ENCODE measurements at regions not wholly inside any gene's neighbourhood (a gene's known extent, or its start where the extent isn't known, plus 50 kb on each side); places are given as distances from the start of the nearest gene placed in this dataset.

GRCh38 chr21:16310176-16310575, 580.4 kb downstream of the USP25 start:
- no peak overlapping the region for H3K4me3 ChIP-seq
- no peak for ATAC-seq
- no peak for DNase-seq (ENCODE audit: low spot score)

More at GRCh38 chr21:16310176-16310575, 580.4 kb downstream of the USP25 start:
- H3K4me1 Mint-ChIP-seq, result peaks cover 10% of the 10 kb centered on the region; the same call in 2 of the 3 replicates
- no peaks in the 10 kb centered on the region for H3K79me2 ChIP-seq (replicated peaks; ENCODE audit: insufficient read depth)
- H3K9me3 Mint-ChIP-seq, result no peaks in the 10 kb centered on the region
- H3K36me3 ChIP-seq (ENCODE audit: insufficient read depth), result no peaks in the 10 kb centered on the region
- no peaks in the 10 kb centered on the region for H3F3A ChIP-seq (replicated peaks; ENCODE audit: low read depth)
- no peak overlapping the region for H3K4me2 ChIP-seq
- no peaks in the 10 kb centered on the region for H3K36me3 Mint-ChIP-seq (ENCODE audit: low read depth)
- no peaks in the 10 kb centered on the region for H3K27me3 ChIP-seq (ENCODE audit: insufficient read depth)
- no peak overlapping the region for H3K27ac Mint-ChIP-seq
- no peaks in the 10 kb centered on the region; the same call in 1 of the 2 replicates for H3K4me1 ChIP-seq (ENCODE audit: insufficient read depth)
- H3K27ac ChIP-seq (ENCODE audit: low read depth), result no peak overlapping the region
- H2AFZ ChIP-seq, result no peak overlapping the region
- TF ChIP-seq EZH2phosphoT487 (IDR thresholded peaks at IDR 0.05; ENCODE audit: unreplicated experiment) (no peak), EZH2 (IDR thresholded peaks at IDR 0.05; ENCODE audit: low read depth, unreplicated experiment) (no peak), REST (IDR thresholded peaks at IDR 0.05; ENCODE audit: unreplicated experiment) (no peak), STAT1 (IDR thresholded peaks at IDR 0.05; ENCODE audit: unreplicated experiment) (no peak), NANOG (IDR thresholded peaks at IDR 0.05; ENCODE audit: borderline replicate concordance) (no peak), CTCF (conservative IDR thresholded peaks at IDR 0.05; ENCODE audit: low read depth in 2 of 2) (no peak), CREB1 (CRISPR knock-in tag; IDR thresholded peaks at IDR 0.05; ENCODE audit: low read depth) (no peak)
- no peaks in the 10 kb centered on the region for H3K27me3 Mint-ChIP-seq (ENCODE audit: insufficient read depth, low read depth, poor library complexity)
- no peaks in the 10 kb centered on the region for H4K20me1 ChIP-seq (replicated peaks; ENCODE audit: insufficient read depth)
- H3K9me2 ChIP-seq (ENCODE audit: insufficient read depth), result no peaks in the 10 kb centered on the region
- H3K4me3 Mint-ChIP-seq, result no peak overlapping the region

All from GM23338 (cell line).